ENCODE measurements at regions not wholly inside any gene's neighbourhood (a gene's known extent, or its start where the extent isn't known, plus 50 kb on each side); places are given as distances from the start of the nearest gene placed in this dataset.

- TF ChIP-seq EZH2 (IDR thresholded peaks at IDR 0.05; ENCODE audit: low read length) (no peak), CTCF (optimal IDR thresholded peaks at IDR 0.05 in 1 of 3, IDR thresholded peaks at IDR 0.05 in 1 of 3, conservative IDR thresholded peaks at IDR 0.05 in 1 of 3; ENCODE audit: extremely low read depth in 1 of 3, insufficient read depth in 2 of 3, low read length in 3 of 3) (no peak)
Observed at GRCh38 chr19:29390742-29391141, 135.1 kb upstream of the VSTM2B start.

All from keratinocyte (primary cell).